ENCODE measurements at regions not wholly inside any gene's neighbourhood (a gene's known extent, or its start where the extent isn't known, plus 50 kb on each side); places are given as distances from the start of the nearest gene placed in this dataset.

DNA sequence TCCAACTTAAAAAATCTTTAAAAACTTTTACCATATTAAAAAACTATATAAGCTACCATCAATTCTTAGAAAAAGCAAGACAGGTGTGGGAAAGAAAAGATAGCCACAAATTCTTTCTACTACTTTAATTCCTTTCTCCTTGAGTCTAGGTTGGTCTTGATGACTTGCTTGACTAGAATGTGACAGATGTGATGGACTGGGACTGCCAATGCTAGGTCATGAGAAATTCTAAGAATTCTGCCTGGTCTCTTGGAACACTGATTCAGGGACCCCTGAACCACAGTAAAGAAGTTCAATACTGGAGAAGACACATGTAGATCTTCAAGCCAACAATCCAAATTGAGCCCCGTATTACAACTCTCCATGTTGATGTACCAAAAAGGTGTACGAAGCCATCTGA, 326.6 kb upstream of the B3GALT2 start:
- no peak overlapping the region for H3K27ac Mint-ChIP-seq
- no peaks in the 10 kb centered on the region for H3K4me1 Mint-ChIP-seq
- ATAC-seq = no peak
- no peaks in the 10 kb centered on the region for H3K27me3 Mint-ChIP-seq
- peaks cover 7% of the 10 kb centered on the region for H3K36me3 Mint-ChIP-seq
- H3K9me3 Mint-ChIP-seq = peaks cover 10% of the 10 kb centered on the region
- H3K4me3 Mint-ChIP-seq = no peak overlapping the region

DNA sequence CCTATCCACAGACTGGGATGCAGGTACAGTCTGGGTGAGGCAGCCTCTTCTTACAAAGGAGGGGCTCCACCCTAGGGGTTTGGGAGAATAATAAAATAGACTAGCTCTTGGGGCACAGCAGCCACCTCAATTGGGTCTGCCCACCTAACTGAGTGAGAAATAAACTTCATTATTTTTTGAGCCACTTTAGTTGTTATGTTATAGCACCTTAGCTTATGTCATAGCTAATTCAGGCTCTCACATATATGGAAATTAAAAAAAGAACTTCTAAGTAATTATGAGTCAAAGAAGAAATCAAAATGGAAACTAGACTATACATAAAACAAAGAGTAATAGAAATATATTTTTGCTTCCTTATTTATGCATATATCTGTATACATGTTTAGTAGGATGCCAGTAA, 318.5 kb upstream of the B3GALT2 start:
- no peaks in the 10 kb centered on the region for H3K36me3 Mint-ChIP-seq
- peaks cover 6% of the 10 kb centered on the region for H3K27me3 Mint-ChIP-seq
- no peak overlapping the region for H3K4me3 Mint-ChIP-seq
- no peak overlapping the region for H3K27ac Mint-ChIP-seq
- H3K9me3 Mint-ChIP-seq = peaks cover 3% of the 10 kb centered on the region
- ATAC-seq = no peak
- no peaks in the 10 kb centered on the region for H3K4me1 Mint-ChIP-seq

- H3K36me3 Mint-ChIP-seq = no peaks in the 10 kb centered on the region
- H3K4me1 Mint-ChIP-seq = no peaks in the 10 kb centered on the region
- H3K4me3 Mint-ChIP-seq = no peak overlapping the region
- H3K27ac Mint-ChIP-seq = no peak overlapping the region
- no peaks in the 10 kb centered on the region for H3K9me3 Mint-ChIP-seq
- peaks cover 8% of the 10 kb centered on the region for H3K27me3 Mint-ChIP-seq
- ATAC-seq = no peak
Measured at GRCh38 chr1:193498088-193498655, 311.8 kb upstream of the B3GALT2 start.

- Mint-ChIP-seq H3K4me1 (no peaks in the 10 kb centered on the region), H3K9me3 (peaks cover 7% of the 10 kb centered on the region), H3K27ac (no peak overlapping the region), H3K4me3 (no peak overlapping the region), H3K36me3 (no peaks in the 10 kb centered on the region), H3K27me3 (no peaks in the 10 kb centered on the region)
- no peak for ATAC-seq
Measured at GRCh38 chr1:193494368-193494767, 308.0 kb upstream of the B3GALT2 start.

DNA sequence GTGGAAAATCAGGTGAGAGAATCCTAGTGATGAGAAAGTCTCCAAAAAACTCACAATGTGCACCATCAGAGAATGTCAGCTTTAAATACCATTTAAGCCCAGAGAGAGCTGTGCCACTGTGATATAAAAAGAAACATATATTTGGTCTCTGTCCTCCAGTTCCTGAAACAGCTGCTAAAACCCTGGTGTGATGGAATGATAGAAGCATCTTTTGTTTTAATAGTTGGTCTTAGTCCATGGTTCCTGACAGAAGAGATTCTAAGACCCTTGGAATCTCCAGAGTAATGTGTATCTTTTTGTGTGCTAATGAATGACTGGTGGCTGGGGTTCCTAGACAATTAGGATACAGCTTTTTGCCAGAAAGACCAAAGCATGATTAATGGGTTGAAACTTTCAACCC, 302.8 kb upstream of the B3GALT2 start:
- H3K9me3 Mint-ChIP-seq = peaks cover 7% of the 10 kb centered on the region
- no peak overlapping the region for H3K27ac Mint-ChIP-seq
- no peaks in the 10 kb centered on the region for H3K27me3 Mint-ChIP-seq

DNA sequence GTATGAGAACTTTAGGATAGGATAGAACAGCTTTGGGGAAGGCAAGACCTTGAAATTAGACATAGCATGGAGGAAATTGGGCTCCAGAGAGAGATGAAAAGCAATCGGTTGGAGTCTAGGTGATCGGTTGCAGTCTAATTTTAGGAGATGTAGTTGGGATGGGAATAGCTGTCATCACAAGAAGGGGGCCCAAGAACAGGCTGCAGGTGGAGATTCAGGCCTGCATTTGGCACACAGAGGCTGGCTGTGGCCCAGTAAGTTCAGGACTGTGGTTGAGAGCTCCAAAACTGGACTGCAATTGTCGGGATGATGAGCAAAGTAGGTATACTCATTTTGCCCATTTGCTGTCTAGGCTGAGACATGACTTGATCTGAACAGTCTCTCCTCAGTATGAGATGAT, 301.3 kb upstream of the B3GALT2 start:
- H3K27ac Mint-ChIP-seq = no peak overlapping the region
- H3K36me3 Mint-ChIP-seq = no peaks in the 10 kb centered on the region
- H3K27me3 Mint-ChIP-seq = no peaks in the 10 kb centered on the region
- no peak for ATAC-seq
- no peak overlapping the region for H3K4me3 Mint-ChIP-seq
- H3K4me1 Mint-ChIP-seq = peaks cover 5% of the 10 kb centered on the region
- peaks cover 7% of the 10 kb centered on the region for H3K9me3 Mint-ChIP-seq

More for the DNA sequence above, 302.8 kb upstream of the B3GALT2 start:
- no peak overlapping the region for H3K4me3 Mint-ChIP-seq
- ATAC-seq = no peak
- peaks cover 5% of the 10 kb centered on the region for H3K4me1 Mint-ChIP-seq
- H3K36me3 Mint-ChIP-seq = no peaks in the 10 kb centered on the region

DNA sequence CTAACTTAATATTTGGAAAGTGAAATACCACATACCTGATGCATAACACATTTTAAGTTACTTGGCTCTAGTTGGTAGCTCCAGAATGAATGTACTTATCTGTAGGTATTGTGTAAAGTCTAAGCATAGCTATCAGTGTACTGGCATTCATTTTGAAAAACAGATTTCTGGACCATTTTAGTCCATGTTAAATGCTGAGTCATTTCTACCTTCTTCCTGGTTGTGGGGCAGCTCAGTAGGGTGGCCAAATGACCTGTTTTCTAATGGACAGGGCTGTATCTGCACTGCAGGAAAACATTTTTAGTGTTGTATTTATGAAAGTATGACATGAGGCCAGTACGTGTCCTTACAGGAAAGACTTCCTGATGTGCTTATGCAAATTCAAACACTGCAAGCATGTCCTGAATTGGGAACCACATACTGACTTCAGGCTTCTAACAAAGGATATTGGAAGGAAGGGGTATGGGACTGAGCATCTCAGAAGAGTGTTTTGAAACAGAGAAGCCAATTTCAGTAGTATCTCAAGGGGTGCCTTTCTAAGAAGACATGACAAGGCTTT, 300.3 kb upstream of the B3GALT2 start:
- ATAC-seq = no peak
- H3K9me3 Mint-ChIP-seq = peaks cover 7% of the 10 kb centered on the region

GRCh38 chr1:193480755-193481154, 294.3 kb upstream of the B3GALT2 start:
- Mint-ChIP-seq H3K4me1 (peaks cover 36% of the 10 kb centered on the region), H3K36me3 (peaks cover 4% of the 10 kb centered on the region), H3K27me3 (no peaks in the 10 kb centered on the region), H3K27ac (peak overlapping the region; percentile 56), H3K9me3 (peaks cover 7% of the 10 kb centered on the region), H3K4me3 (no peak overlapping the region)
- ATAC-seq = no peak

More for the DNA sequence above, 300.3 kb upstream of the B3GALT2 start:
- H3K4me3 Mint-ChIP-seq = no peak overlapping the region
- peak overlapping the region; percentile 17 for H3K27ac Mint-ChIP-seq
- H3K36me3 Mint-ChIP-seq = no peaks in the 10 kb centered on the region
- H3K27me3 Mint-ChIP-seq = no peaks in the 10 kb centered on the region
- H3K4me1 Mint-ChIP-seq = peaks cover 5% of the 10 kb centered on the region

GRCh38 chr1:193479187-193479586, 292.8 kb upstream of the B3GALT2 start:
- peak overlapping the region; percentile 56 for H3K27ac Mint-ChIP-seq
- peaks cover 8% of the 10 kb centered on the region for H3K9me3 Mint-ChIP-seq
- H3K4me1 Mint-ChIP-seq = peaks cover 43% of the 10 kb centered on the region
- peak; percentile 99 for ATAC-seq
- peaks cover 4% of the 10 kb centered on the region for H3K36me3 Mint-ChIP-seq
- peak overlapping the region; percentile 0 for H3K4me3 Mint-ChIP-seq
- H3K27me3 Mint-ChIP-seq = no peaks in the 10 kb centered on the region

- H3K36me3 Mint-ChIP-seq = peaks cover 10% of the 10 kb centered on the region
- ATAC-seq = no peak
- H3K27me3 Mint-ChIP-seq = no peaks in the 10 kb centered on the region
- H3K27ac Mint-ChIP-seq = no peak overlapping the region
- H3K4me3 Mint-ChIP-seq = no peak overlapping the region
- H3K9me3 Mint-ChIP-seq = peaks cover 12% of the 10 kb centered on the region
- H3K4me1 Mint-ChIP-seq = peaks cover 50% of the 10 kb centered on the region
Measured at GRCh38 chr1:193476748-193477147, 290.3 kb upstream of the B3GALT2 start.

GRCh38 chr1:193473932-193474331, 287.5 kb upstream of the B3GALT2 start:
- peaks cover 10% of the 10 kb centered on the region for H3K36me3 Mint-ChIP-seq
- H3K27me3 Mint-ChIP-seq = no peaks in the 10 kb centered on the region
- H3K27ac Mint-ChIP-seq = no peak overlapping the region
- no peak overlapping the region for H3K4me3 Mint-ChIP-seq
- peaks cover 34% of the 10 kb centered on the region for H3K4me1 Mint-ChIP-seq
- ATAC-seq = no peak
- peaks cover 12% of the 10 kb centered on the region for H3K9me3 Mint-ChIP-seq

GRCh38 chr1:193472838-193473398, 286.5 kb upstream of the B3GALT2 start:
- Mint-ChIP-seq H3K4me1 (peaks cover 32% of the 10 kb centered on the region), H3K27me3 (no peaks in the 10 kb centered on the region), H3K36me3 (peaks cover 10% of the 10 kb centered on the region), H3K27ac (no peak overlapping the region), H3K9me3 (peaks cover 12% of the 10 kb centered on the region), H3K4me3 (no peak overlapping the region)
- ATAC-seq = no peak

DNA sequence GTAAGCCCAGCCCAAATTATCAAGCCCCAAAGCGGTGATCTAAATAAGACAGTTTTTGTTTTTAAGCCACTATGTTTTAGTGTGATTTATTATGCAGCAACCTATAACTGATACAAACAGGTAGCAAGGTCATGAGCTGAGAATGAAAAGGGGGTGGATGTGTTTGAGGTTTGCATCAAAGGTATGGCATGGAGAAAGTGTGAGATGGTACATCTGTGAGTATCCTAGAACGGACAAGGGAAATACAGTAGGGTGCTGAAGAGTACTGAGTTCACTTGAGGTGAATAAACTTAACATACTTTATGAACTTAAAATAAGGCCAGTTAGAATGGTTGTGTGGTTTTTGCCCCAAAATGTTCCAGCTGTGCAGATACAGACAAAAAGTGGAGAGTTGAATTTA, 286.0 kb upstream of the B3GALT2 start:
- H3K27me3 Mint-ChIP-seq = no peaks in the 10 kb centered on the region
- peaks cover 8% of the 10 kb centered on the region for H3K9me3 Mint-ChIP-seq
- H3K36me3 Mint-ChIP-seq = peaks cover 7% of the 10 kb centered on the region
- no peak overlapping the region for H3K4me3 Mint-ChIP-seq
- H3K4me1 Mint-ChIP-seq = peaks cover 30% of the 10 kb centered on the region
- no peak overlapping the region for H3K27ac Mint-ChIP-seq
- no peak for ATAC-seq

DNA sequence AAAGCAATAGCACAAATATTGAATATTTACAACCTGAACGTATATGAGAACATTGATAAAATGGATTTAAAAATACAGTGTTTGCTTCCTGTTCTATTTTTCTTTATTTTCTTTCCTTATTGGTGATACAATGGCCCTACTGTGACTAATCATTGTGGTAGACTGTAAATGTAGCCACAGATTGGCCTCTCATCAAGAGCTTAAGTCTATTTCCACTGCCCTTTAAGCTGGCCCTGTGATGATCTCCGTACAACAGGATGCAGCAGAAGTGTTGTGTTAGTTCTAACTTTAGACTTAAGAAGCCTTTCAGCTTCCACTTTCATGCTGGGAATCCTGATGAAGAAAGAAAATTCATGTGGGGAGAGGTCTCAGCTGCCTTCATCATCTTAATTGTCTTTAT, 285.6 kb upstream of the B3GALT2 start:
- Mint-ChIP-seq H3K4me1 (peaks cover 25% of the 10 kb centered on the region), H3K27ac (no peak overlapping the region), H3K27me3 (no peaks in the 10 kb centered on the region), H3K36me3 (peaks cover 6% of the 10 kb centered on the region), H3K9me3 (peaks cover 8% of the 10 kb centered on the region), H3K4me3 (no peak overlapping the region)
- no peak for ATAC-seq

DNA sequence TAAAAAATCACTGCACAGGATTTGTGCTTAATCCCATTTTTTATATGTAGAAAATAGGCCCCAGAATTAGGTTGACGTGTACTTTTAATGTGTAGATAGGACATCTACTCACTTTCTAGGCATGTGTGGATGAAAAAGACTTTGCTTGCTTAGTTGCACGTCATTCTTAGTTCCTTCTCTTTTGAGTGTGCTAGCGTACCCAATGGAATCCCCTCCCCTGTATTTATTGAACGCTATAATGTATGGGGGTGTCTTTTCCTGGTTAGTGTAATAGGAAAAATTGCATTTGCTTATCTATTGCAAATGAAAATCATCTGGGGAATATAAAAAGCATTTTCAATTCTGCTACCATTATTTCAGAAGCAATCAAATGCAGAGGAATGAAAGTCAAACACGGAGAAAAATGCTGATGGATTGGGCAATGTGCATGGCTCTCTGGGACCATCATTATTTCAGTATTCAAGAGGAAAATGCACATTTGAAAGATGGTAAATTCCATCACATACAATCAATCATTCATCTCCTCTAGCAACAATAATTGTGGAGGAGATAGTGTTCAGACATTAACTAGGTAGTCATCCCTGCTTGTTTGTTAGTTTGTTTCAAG, 277.0 kb upstream of the B3GALT2 start:
- ATAC-seq = no peak
- H3K9me3 Mint-ChIP-seq = no peaks in the 10 kb centered on the region
- H3K27me3 Mint-ChIP-seq = no peaks in the 10 kb centered on the region
- no peak overlapping the region for H3K4me3 Mint-ChIP-seq
- peaks cover 10% of the 10 kb centered on the region for H3K4me1 Mint-ChIP-seq
- no peaks in the 10 kb centered on the region for H3K36me3 Mint-ChIP-seq
- no peak overlapping the region for H3K27ac Mint-ChIP-seq

Measured in stimulated activated memory B cell treated with anti-CD40 and anti-IgM and Interleukin-4, amounts not matched to agents 10 μg/mL and 1 μg/mL and 100 μg/mL, for 72 hours (primary cell).